ENCODE measurements at regions not wholly inside any gene's neighbourhood (a gene's known extent, or its start where the extent isn't known, plus 50 kb on each side); places are given as distances from the start of the nearest gene placed in this dataset.

DNA sequence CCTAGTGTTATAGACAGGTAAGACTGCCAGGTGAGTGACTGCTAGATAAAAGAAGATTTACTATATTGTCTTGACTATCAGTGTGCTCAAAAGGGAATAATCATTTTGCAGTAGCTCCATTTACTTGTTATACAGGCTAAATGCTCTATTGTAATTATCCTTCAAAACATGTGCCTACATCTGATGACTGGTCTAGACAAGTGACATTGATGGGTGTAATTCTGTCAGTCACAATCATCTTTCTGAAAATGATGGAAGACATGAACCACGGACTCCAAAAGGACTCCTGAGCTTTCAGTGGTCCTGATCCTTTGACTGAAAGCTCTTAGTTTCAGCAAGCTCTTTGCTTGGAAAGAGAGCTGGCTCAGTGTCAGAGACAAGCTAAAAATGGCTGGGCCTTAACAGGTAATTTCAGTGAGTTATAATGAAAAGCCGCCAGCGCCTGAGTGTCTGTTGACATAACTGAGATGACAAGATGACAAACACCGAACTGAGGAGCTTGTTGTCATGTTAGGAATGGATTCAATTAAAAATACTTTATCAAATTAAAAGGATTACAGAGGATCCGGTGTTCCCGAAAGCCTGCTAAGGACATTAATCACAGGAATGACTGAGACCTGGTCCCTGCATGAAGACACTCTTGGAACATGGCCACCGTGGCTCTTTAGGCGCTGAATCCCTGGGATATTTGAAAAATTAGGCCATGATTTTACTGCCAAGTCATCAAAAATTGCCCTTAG lies 141.7 kb downstream of the CMPK2 start:
- DNase-seq (ENCODE audit: low read depth in 2 of 2): no peak

DNA sequence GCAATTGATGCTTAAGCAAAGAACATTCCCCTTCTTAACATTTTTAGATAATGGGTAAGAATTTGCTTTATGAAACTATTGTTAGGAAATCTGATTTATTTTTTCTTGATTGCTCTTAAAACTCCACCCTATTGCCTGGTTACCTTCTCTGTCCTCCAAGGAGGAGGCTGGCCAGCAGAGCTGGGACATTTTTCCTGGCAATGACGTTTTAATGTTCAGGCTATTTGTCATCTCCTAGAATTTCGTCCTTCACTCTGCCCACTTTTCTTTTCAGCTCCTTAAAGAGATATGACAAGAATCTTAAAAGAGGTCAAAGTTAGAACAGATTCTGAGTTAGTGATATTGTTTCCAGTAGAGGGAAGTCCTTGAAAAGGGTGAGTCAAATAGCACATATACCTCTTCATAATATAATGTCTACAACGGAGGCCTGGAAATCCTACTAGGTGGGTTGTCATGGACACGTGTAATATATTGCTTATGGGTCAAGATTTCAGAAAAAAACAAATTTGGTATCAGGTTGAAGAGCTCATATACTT lies 141.0 kb downstream of the CMPK2 start:
- DNase-seq (ENCODE audit: low read depth in 2 of 2): no peak

DNA sequence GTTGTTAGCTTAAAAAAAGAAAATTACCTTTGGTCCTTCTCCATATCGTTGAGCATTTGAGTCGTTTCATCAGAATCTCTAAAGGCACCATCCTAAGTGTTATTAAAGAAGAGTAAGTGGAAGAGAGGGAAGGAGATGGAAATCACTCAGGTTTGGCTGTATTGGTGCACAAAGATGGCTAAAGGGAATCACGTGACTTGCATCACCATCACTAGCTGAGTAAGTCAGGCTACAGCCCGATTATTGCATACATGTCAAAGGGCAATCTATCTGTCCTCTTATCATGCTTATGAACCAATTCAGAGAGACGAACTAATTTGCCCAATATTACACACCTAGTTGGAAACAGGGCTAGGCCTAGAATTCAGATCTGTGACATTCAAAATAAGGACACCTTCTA lies 137.6 kb downstream of the CMPK2 start:
- DNase-seq (ENCODE audit: low read depth in 2 of 2): no peak

DNA sequence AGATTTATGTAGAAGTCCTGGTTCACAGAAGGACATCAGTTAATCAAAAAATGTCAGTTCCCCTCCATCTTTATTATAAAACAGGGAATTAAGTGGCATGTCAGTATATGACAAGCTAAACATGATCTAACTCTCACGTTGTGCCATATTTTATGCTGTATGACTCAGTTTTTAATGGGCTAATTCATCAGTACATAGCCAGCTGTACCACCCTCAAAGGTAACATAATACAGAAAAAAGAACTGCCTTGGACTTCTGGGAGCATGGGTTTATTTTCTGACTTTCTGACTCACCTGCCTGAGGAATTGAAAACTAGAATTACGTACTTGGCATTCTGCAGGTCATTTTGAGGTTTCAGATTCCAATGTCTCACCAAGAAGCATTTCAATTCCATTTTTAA lies 135.7 kb downstream of the CMPK2 start:
- DNase-seq (ENCODE audit: low read depth in 2 of 2): no peak

DNA sequence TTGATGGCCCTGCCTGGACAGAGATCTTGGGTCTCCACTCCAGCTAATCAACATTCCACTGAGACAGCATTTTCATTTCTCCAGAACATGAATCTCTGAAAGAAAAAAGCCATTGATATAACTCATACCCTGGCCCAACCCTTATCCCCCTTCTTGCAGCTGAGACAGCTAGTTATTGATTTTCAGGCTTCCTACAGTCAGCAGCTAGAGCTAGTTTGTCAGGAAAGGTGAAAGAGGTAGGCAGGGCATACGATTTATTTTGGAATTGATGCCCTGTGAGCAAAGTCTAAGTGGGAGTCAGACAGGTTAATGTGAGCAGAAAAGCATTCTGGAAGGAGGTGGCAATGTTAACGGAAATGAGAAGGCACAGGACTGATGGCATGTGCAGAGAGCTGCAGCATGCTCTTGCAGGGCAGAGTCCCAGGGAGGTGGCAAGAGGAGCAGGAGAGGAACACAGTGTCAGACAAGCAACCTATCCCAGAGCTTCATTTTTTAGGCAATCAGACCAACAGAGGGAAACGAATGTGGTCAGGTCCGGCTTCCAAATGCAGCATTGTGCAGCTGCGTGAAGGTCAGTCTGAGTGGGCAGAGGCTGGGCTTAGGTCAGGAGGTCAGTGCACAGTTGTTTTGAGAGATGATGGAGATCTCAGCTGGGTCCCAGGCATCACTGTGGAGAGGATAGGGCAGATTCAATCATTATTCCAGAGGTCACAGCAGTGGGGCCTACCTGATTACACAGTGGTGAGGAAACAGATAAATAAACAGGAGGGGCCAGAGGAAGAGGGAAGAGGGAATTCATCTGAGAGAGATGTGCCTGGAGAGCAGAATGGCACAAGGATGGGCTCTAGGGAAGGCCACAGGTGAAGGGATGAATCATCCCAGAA lies 134.8 kb downstream of the CMPK2 start:
- no peak for DNase-seq (ENCODE audit: low read depth in 2 of 2)

DNA sequence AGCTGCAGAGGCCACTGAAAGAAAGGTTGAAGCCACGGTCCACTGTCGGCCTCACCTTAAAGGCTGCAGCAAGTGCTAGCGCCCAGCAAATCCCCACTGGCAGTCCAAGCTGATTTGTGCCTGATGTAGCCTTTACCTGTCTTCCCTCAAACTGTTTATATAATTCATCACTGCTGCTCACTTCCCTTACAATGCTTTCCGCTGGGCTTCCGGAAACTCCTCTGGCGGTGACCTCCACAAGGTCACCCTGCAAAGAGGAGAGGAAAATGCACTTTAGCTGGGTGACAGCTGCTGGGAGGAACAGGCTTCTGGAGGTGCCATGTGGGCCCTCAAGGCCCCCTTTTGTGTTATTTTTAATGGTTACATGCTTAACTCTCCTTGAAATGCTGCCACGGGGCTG lies 126.2 kb downstream of the CMPK2 start:
- no peak for DNase-seq (ENCODE audit: low read depth in 2 of 2)

DNA sequence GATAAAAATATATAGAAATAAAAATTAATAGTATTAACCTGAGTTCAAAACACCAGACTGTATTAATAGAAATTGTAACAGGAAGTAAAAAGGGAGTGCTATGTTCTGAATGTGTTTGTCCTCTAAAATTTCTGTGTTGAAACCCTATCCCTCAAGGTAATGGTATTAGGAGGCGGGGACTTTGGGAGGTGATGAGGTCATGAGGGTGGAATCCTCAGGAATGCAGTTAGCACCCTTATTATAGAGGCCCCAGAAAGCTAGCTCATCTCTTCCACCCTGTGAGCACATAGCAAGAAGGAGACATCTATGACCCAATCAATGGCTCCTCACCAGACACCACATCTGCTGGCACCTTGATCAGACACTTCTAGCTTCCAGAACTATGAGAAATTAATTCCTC lies 124.5 kb downstream of the CMPK2 start:
- no peak for DNase-seq (ENCODE audit: low read depth in 2 of 2)

DNA sequence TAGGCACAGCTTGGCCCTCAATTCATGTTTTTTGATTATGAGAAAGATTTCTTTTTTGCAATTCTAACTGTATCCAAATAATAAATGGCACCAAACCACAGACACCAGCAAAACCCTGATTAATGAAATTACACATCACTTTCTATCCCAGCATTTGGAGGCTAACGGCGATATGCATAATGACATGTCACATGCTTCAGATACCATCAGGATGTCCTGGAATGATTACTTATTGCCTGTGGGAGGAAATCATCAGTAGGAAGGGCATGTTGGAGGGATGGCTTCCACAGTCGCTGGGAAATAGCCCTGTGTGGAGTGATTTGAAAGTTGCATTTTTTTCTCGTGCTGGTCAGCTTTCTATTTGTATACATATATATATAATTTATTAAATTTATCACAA lies 121.7 kb downstream of the CMPK2 start:
- no peak for DNase-seq (ENCODE audit: low read depth in 2 of 2)

DNA sequence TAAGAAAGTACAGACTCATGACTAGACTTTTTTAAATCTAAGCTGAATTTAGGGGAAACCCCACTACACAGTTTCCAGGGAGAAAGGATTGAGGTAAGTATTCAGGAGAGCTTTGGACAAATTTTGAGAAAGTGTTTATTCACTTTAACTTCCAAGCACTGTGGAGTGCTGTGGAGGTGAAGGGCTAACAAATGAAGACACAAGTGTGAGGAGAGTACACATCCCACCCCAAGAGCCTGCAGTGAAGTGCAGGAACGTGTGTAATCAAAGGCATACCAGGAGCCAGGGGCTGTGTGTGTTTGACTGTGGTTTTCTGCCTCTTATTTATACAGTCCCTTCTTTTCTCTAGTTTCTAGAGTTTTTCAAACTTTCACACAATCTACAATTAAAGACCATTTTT lies 118.3 kb downstream of the CMPK2 start:
- no peak for DNase-seq (ENCODE audit: low read depth in 2 of 2)

DNA sequence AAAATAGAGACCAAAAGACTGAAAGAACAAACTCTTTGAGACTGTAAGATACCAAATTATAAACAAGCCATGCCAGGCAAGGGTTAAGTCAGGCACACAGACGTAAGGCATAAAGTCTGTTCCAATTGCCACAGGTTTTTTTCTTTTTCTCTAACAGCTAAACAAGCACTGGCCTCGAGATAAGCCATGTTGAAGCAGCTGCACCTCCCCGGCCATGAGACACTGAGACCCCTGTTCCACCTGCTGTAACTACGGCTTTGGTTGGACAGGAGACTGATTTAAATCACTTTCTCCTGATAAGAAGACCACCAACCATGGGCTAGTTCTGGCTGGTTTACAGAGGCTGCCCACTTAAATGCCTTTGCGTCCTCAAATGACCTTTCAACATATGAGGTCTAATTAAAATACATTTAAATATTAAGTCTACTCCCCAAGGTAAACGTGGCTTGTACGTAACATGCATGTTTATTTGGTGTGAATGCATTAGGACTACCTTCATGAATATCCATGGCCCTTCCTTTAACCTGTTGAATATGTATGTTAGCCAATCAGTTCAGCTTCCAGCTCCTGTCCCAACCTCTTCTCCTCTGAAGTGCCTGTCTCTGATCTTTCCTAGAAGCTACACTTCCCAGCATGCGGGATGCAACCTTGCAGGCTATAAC lies 117.2 kb downstream of the CMPK2 start:
- DNase-seq (ENCODE audit: low read depth in 2 of 2): no peak

DNA sequence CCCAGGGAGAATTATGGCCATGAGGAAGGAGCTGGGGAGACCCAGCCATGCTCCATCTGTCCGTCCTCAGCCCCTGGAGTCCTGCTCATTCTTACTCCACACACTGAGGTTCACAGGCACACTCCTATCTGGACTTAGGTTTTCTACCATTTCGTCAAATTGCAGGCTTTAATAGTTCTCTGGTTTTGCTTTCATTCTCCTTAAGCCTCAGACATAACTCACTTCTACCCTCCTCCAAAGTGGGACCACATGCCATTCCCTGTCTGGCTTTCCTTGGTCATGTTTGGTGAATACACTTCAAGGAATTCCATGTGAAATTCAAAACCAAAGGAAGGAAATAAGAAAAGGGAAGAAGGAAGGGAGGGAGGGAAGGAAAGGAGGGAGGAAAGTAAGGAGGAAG lies 115.7 kb downstream of the CMPK2 start:
- no peak for DNase-seq (ENCODE audit: low read depth in 2 of 2)

DNA sequence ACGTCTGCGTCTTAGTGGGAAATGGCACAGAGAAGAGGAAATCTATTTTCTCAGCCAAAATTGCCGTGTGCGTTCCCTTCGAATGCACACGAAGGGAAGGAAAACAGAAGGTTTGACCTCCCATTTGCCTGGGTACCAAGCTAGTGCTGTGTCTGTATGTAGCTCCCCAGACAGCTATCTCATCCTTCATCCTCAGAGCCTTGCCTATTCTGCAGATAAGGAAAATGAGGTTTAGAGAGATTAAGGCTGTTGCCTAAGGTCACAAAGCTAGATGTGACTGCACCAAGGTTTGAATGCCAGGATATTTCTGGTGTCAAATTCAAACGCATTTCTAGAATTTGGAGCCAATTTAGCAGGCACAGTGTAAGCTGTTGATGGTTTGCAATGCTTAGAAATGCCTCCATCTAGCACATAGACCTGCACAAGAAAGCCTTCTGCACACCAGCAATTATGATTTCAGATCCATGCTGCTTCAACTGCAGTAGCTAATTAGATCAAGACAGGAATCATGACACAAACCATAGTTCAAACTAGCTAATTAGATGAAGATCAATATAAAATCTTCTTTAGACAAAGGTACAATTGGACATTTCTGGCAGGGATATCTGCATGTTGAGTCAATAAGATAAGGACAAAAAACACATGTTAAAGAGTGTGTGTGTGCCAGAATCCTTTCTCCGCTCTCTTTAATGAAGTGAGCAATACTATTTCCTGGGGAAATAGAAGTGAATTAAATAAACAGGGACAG lies 115.1 kb downstream of the CMPK2 start:
- DNase-seq (ENCODE audit: low read depth in 2 of 2): no peak

DNA sequence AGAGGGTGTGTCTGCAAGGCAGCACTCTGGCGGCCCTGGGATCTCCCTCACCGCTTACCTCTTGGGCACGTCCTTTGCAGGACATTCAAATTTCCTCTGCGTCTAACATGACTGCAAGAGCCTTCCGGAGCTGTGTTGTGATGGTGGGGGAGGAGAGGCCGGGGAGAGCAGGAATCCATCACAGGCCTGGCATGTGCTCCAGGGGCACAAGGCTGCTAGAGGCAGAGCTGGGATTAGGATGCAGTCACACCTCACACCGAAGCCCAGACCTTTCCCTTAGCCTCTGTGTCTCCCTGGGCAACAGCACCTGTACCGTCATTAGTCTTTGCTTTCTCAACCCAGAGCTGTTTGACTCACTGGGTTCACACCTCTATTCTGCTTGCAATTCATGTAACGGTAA lies 111.3 kb downstream of the CMPK2 start:
- DNase-seq (ENCODE audit: low read depth in 2 of 2): no peak

DNA sequence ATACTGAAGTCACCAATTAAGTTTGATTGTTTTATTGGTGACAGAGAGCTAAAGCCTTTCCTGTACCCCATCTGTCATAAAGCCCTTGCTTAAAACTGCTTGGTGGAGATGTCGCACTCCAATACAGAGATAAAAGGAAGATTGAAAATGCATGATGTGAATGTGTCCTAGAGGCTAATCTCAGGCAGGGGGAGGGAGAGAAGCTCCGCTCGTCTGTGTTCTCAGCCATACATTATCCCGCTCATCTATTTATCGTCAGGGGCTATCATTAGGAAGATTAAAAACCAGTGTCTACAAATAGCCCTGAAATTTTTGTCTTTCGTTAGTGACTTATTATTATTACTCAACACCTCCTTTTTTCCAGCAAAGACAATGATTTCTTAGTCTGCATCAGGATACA lies 110.3 kb downstream of the CMPK2 start:
- DNase-seq (ENCODE audit: low read depth in 2 of 2): no peak

DNA sequence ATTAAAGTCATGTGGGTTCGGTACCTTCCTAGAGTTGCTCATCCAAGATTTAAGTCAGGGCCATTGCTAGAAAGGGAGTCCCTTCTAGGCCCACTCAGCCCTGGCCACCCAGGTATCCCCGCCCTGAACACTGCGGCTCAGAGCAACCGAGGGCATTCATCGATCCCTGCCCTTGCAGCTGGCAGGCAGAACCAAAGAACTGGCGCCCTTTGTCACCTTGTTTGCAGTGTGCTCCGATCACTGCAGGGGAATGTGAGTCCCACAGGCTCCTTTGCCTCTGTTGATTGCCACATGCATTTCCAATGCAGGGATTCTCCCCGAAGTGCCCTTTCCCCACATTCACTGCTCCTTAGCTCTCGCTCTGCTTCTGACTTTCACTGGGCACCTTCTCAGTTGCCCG lies 108.5 kb downstream of the CMPK2 start:
- no peak for DNase-seq (ENCODE audit: low read depth in 2 of 2)

DNA sequence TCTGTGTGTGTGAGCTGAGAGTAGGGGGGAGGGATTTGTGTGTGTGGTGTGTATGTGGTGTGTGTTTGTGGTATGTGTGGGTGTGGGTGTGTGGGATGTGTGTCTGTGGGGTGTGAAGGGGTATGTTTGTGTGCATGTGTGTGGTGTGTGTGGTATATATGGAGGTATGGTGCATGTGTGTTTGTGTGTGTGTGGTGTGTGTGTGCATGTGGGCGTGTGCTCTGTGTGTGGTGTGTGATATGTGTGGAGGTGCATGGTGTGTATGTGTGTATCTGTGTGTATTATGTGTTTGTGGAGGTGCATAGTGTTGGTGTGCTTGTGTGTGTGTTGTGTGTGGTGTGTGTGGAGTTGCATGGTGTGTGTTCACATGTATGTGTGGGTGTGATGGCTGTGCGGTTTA lies 106.0 kb downstream of the CMPK2 start:
- no peak for DNase-seq (ENCODE audit: low read depth in 2 of 2)

DNA sequence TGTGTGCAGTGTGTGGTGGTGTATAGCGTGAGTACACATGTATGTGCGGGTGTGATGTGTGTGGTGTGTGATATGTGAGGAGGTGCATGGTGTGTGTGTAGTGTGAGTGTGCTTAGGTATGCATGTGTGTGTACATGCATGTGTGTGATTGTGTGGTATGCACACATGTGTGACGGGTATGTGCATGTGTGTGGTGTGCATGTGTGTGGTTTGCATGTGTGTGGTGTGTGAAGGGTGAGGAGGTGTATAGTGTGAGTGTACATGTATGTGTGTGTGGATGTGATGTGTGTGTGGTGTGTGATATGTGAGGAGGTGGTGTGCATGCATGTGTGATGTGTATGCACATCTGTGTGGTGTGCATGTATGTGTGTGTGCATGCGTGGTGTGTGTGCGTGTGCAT lies 105.6 kb downstream of the CMPK2 start:
- no peak for DNase-seq (ENCODE audit: low read depth in 2 of 2)

DNA sequence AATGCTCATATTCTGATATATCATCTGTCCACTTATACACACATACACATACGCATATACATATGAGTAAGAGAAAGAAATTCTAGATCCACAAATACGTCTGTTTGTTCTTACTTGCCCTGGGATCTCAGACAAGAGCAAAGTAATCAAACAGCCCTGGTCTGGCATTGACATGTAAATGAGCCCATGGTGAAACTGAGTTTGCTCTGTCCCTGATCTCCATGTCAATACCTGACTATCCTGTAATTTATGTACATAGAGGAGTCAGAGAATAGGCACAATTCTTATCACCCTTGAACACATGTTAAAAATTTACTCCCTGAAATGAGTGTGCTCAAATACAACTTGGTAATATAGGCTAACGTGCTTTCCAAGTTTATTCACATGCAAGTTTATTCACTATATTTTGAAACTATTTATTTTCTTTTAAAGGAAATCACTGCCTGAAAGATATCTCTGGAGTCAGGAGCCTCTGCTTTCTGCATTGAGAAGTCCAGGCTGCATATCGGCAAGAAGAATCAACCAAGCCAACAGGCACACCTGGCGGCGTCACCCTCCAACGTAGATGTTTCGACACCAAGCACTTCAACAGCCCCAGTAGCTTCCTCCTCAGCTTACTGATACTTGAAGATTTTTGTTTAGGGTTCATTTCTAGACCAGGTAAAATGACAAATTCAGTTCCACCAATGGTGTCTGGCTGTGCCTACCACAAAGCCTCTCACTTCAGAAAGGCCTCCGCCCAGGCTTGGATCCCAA lies 100.6 kb downstream of the CMPK2 start:
- DNase-seq (ENCODE audit: low read depth in 2 of 2): no peak

DNA sequence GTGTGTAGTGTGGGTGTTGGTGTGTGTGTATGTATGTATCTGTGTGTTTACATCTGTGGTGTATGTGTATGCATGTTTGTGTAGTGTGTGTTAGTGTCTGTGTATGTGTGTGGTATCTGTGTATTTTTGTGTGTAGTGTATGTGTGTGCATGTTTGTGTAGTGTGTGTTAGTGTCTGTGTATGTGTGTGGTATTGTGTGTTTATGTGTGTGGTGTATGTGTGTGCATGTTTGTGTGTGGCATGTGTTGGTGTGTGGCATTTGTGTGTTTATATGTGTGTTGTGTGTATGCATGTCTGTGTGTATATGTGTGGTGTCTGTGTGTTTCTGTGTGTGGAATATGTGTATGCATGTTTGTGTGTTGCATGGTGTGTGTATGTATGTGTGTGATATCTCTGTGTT lies 96.4 kb downstream of the CMPK2 start:
- no peak for DNase-seq (ENCODE audit: low read depth in 2 of 2)

DNA sequence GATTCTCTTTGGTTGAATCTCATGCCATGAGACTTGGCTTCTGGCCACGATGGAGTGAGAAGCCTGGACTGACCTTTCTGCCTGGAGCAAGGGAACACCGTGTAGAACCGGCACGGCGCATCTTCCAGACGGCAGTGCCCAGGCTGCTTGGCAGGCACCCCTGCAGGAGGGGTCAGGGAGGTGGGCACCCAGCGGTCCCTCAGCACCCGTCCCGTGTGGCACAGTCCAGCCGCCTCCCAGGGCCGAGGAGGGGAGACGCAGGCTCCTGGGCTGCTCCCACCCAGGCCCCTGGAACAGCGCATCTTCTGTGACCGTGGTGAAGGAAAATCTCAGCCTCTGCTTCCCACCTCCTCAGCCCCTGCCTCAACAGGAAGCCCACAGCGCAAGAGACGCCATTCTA lies 95.7 kb downstream of the CMPK2 start:
- DNase-seq (ENCODE audit: low read depth in 2 of 2): no peak
